Spleen (tissue), 11 donors: ENCODE measurements at regions not wholly inside any gene's neighbourhood (a gene's known extent, or its start where the extent isn't known, plus 50 kb on each side); places are given as distances from the start of the nearest gene placed in this dataset.

Experiments used
- DNase-seq: peaks from one replicate; pipeline ENCODE4 v3.0.0-alpha.2; 2020
- H3K27ac ChIP-seq, 8 donors: fragments of 200-600 bp; sonication (generic) in 7 of 8; 1 replicate in 4 of 8; 2 replicates in 4 of 8; pipeline versions ENCODE4 v1.5.0 to v1.8.0; 2016 to 2021; ENCODE audit warnings: inconsistent platforms in 4 of 8, mild to moderate bottlenecking in 4 of 8, moderate library complexity in 1 of 8
- H3K27me3 ChIP-seq, 7 donors: fragments of 200-600 bp; sonication (generic) in 6 of 7; replicated peaks in 1 of 7; 1 replicate in 4 of 7; 2 replicates in 3 of 7; pipeline versions ENCODE4 v1.5.0 to v1.8.0; 2016 to 2021; ENCODE audit warnings: inconsistent platforms in 3 of 7, mild to moderate bottlenecking in 1 of 7
- H3K36me3 ChIP-seq, 6 donors: fragments of 200-600 bp; sonication (generic) in 5 of 6; 1 replicate in 4 of 6; 2 replicates in 2 of 6; pipeline versions ENCODE4 v1.5.0 to v1.8.0; 2016 to 2021; ENCODE audit warnings: inconsistent platforms in 2 of 6
- H3K4me1 ChIP-seq, 6 donors: fragments of 200-600 bp; sonication (generic) in 5 of 6; 1 replicate in 3 of 6; 2 replicates in 3 of 6; pipeline versions ENCODE4 v1.5.0 to v1.8.0; 2016 to 2021; ENCODE audit warnings: inconsistent platforms in 3 of 6
- H3K4me3 ChIP-seq, 8 donors: fragments of 200-600 bp; sonication (generic) in 7 of 8; 1 replicate in 4 of 8; 2 replicates in 4 of 8; pipeline versions ENCODE4 v1.5.0 to v1.8.0; 2016 to 2021; ENCODE audit warnings: inconsistent platforms in 4 of 8, mild to moderate bottlenecking in 4 of 8, moderate library complexity in 2 of 8
- H3K9me3 ChIP-seq, 8 donors: fragments of 200-600 bp; sonication (generic) in 7 of 8; 1 replicate in 4 of 8; 2 replicates in 4 of 8; pipeline versions ENCODE4 v1.5.0 to v1.8.0; 2016 to 2021; ENCODE audit warnings: inconsistent platforms in 4 of 8
- POLR2A ChIP-seq, 3 donors: fragments of 450-650 bp; IDR thresholded peaks; one replicate each; pipeline ENCODE4 v1.5.1; 2017; ENCODE audit warnings: antibody characterized with exemption in 3 of 3, mild to moderate bottlenecking in 1 of 3
- POLR2AphosphoS5 ChIP-seq, 3 donors: sonication (generic); formaldehyde crosslinking; IDR thresholded peaks; one replicate each; pipeline ENCODE4 v1.5.1; 2017; ENCODE audit warnings: antibody characterized with exemption in 3 of 3
- WGBS, 5 donors: extraction: QIAGEN DNeasy Blood & Tissue Kit in 3 of 5; methylation state at CpG; one replicate each; pipeline versions ENCODE4 v1.1.5 to v1.1.7; 2013 to 2018; 5-methylcytosine and 5-hydroxymethylcytosine counted together
- intact Hi-C: fragments of 100-400 bp; cut with DNase I; formaldehyde crosslinking; loops from one replicate; pipeline ENCODE4 v1.15.0; 2023; ENCODE audit warnings: low total_unique reads
- TF ChIP-seq, protein P1 (sequence below), 11 experiments: fragments of 200-600 bp in 7 of 11; fragments of 450-650 bp in 4 of 11; sonication (generic) in 4 of 11; IDR thresholded peaks in 8 of 11; conservative IDR thresholded peaks in 3 of 11; 1 replicate in 7 of 11; 2 replicates in 4 of 11; pipeline versions ENCODE4 v1.4.0 to v1.8.0; 2016 to 2021; ENCODE audit warnings: antibody characterized with exemption in 11 of 11, inconsistent platforms in 4 of 11, mild to moderate bottlenecking in 1 of 11
- donor health status: healthy with polysubstance abuse.
- donor health status: DM: no; HTN: no; CAD: no; lungs with moderate emphysema.
- donor health status: DM: no; HTN: no; CAD: no.
- donor health status: Bipolar disorder and iron deficiency.
- donor health status: healthy.
- donor health status: DM: no; HTN: no; CAD: no.
- donor health status: DM: yes; HTN: yes; CAD: no.

DNA sequence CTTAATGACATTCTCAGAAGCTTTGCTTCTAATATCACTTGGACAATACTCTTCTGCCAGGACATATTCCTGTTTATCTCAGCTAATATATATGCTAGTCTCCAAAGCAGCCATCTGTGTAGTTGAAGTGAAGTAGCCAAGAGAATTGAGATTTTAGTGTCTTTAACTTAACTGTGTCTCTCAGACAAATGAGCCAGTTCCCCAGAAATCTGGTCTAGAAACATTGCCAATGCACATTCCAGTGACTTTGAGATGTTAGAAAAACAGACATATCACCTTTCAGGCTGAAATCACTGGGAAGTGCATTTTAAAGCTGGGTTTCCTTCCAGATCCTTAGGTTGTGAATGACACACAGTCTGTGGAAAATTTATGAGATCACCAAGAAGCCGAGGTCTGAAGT lies 114.6 kb downstream of the MTX3 start:
- 47 to 74% (median 67%) methylated on average over 1 of the region's 1 CpG for WGBS, 5 donors
- peaks cover 0 to 13% (median 0%) of the 10 kb centered on the region in 7 donors for H3K27me3 ChIP-seq

DNA sequence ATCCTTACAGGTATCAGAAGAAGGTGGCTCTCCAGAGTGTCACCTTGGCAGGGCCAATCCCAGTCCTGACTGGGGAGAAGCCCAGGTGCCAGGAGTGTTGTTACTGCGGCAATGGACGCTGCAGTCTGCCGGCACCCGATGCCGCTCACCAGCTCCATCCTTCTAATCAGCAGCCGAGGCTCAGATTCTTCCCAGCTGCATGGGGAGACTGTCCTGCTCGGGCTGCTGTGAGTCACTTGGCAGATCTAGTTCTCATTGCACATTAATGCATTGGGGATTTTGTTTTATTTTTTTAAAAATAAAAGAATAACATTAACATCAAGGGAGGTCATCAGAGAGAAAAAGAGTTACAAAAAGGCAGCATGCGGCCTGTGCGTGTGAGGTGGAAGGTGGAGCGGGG lies 115.8 kb downstream of the MTX3 start:
- H3K27ac ChIP-seq = no peak overlapping the region
- intact Hi-C loops = no loop called here
- H3K36me3 ChIP-seq = no peaks in the 10 kb centered on the region
- TF ChIP-seq, protein P1, sequence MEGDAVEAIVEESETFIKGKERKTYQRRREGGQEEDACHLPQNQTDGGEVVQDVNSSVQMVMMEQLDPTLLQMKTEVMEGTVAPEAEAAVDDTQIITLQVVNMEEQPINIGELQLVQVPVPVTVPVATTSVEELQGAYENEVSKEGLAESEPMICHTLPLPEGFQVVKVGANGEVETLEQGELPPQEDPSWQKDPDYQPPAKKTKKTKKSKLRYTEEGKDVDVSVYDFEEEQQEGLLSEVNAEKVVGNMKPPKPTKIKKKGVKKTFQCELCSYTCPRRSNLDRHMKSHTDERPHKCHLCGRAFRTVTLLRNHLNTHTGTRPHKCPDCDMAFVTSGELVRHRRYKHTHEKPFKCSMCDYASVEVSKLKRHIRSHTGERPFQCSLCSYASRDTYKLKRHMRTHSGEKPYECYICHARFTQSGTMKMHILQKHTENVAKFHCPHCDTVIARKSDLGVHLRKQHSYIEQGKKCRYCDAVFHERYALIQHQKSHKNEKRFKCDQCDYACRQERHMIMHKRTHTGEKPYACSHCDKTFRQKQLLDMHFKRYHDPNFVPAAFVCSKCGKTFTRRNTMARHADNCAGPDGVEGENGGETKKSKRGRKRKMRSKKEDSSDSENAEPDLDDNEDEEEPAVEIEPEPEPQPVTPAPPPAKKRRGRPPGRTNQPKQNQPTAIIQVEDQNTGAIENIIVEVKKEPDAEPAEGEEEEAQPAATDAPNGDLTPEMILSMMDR (IDR thresholded peaks at IDR 0.05 in 8 of 11, conservative IDR thresholded peaks at IDR 0.05 in 3 of 11) = no peak
- no peak for TF ChIP-seq POLR2AphosphoS5 (IDR thresholded peaks at IDR 0.05)
- no peak for TF ChIP-seq POLR2A (IDR thresholded peaks at IDR 0.05)
- no peak overlapping the region for H3K4me3 ChIP-seq
- no peaks in the 10 kb centered on the region for H3K4me1 ChIP-seq
- H3K27me3 ChIP-seq = peaks cover 0 to 13% (median 0%) of the 10 kb centered on the region in 7 donors
- DNase-seq = no peak
- no peaks in the 10 kb centered on the region for H3K9me3 ChIP-seq
- 92 to 96% (median 94%) methylated on average over 10 of the region's 10 CpGs for WGBS, 5 donors

More for the DNA sequence above, 114.6 kb downstream of the MTX3 start:
- Histone ChIP-seq H3K9me3 (no peaks in the 10 kb centered on the region), H3K36me3 (no peaks in the 10 kb centered on the region), H3K27ac (no peak overlapping the region), H3K4me1 (no peaks in the 10 kb centered on the region), H3K4me3 (no peak overlapping the region)
- intact Hi-C loops = no loop called here
- TF ChIP-seq POLR2AphosphoS5 (IDR thresholded peaks at IDR 0.05) = no peak
- TF ChIP-seq POLR2A (IDR thresholded peaks at IDR 0.05) = no peak
- TF ChIP-seq, protein P1 (IDR thresholded peaks at IDR 0.05 in 8 of 11, conservative IDR thresholded peaks at IDR 0.05 in 3 of 11) = no peak
- no peak for DNase-seq

DNA sequence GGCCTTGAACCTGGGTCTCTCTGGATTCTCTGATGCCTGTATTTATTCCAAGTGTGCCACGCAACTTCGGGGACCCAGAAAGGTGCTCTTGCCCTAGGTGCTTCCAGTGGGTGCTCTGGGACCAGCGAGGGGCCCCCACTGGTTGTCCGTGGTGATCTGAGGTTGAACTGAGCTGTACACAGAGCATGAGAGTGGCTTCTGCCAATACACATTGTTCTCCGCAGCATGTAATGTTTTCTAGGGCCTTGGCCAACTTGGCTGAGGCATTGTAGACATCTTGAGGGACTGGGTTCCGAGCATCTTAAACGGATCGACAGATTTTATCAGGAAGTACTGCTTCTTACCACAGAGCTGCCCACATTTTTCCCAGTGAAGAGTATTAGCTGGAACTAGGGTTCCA lies 117.9 kb downstream of the MTX3 start:
- Histone ChIP-seq H3K9me3 (no peaks in the 10 kb centered on the region), H3K4me1 (no peaks in the 10 kb centered on the region), H3K27me3 (peaks cover 0 to 15% (median 0%) of the 10 kb centered on the region in 7 donors), H3K4me3 (no peak overlapping the region), H3K36me3 (no peaks in the 10 kb centered on the region), H3K27ac (no peak overlapping the region)
- intact Hi-C loops = no loop called here
- 86 to 96% (median 90%) methylated on average over 8 of the region's 8 CpGs for WGBS, 5 donors
- TF ChIP-seq, protein P1 (IDR thresholded peaks at IDR 0.05 in 8 of 11, conservative IDR thresholded peaks at IDR 0.05 in 3 of 11) = no peak
- TF ChIP-seq POLR2AphosphoS5 (IDR thresholded peaks at IDR 0.05) (no peak), POLR2A (IDR thresholded peaks at IDR 0.05) (no peak)
- no peak for DNase-seq

DNA sequence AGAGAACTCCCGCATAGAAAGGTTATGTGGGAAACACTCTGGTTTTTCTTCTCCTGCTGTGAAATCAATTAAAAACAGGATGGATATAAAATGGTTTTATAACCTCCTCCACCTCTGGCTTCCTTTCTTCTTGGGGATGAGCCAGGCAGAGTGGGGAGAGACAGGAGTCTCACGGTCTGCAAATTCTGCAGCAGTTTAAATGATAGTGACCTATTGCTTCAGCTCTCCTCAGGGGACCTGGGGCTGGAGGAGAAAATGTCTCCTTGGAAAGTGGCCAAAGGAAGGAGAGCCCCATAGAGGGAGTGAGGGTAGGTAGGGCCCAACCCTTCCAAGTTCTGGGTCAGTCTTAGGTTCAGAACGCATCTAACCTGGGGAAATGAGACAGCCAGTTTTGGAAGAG lies 118.8 kb downstream of the MTX3 start:
- WGBS, 5 donors = 52 to 79% (median 69%) methylated on average over 3 of the region's 3 CpGs
- Histone ChIP-seq H3K27ac (no peak overlapping the region), H3K27me3 (peaks cover 0 to 19% (median 0%) of the 10 kb centered on the region in 7 donors), H3K36me3 (no peaks in the 10 kb centered on the region), H3K4me3 (no peak overlapping the region), H3K9me3 (no peaks in the 10 kb centered on the region), H3K4me1 (no peaks in the 10 kb centered on the region)
- TF ChIP-seq POLR2AphosphoS5 (IDR thresholded peaks at IDR 0.05) = no peak
- TF ChIP-seq, protein P1 (IDR thresholded peaks at IDR 0.05 in 8 of 11, conservative IDR thresholded peaks at IDR 0.05 in 3 of 11) = no peak
- no peak for TF ChIP-seq POLR2A (IDR thresholded peaks at IDR 0.05)
- intact Hi-C loops = no loop called here
- DNase-seq = no peak
